K562 (cell line): ENCODE measurements at regions not wholly inside any gene's neighbourhood (a gene's known extent, or its start where the extent isn't known, plus 50 kb on each side); places are given as distances from the start of the nearest gene placed in this dataset.

Experiments
- ASH1L ChIP-seq: fragments of 450-650 bp; IDR thresholded peaks from 2 replicates; pipeline ENCODE4 v1.6.1; 2018; ENCODE audit warnings: borderline replicate concordance, mild to moderate bottlenecking, low read depth; ENCODE audit not compliant: partially characterized antibody
- ATF7 ChIP-seq: fragments of 450-650 bp; IDR thresholded peaks from 2 replicates; pipeline ENCODE4 v1.7.1; 2014; ENCODE audit warnings: mild to moderate bottlenecking, moderate library complexity
- GABPA ChIP-seq: fragments of 200-800 bp; sonication (Bioruptor generic); conservative IDR thresholded peaks from 2 replicates; pipeline ENCODE4 v1.6.1; 2016; ENCODE audit warnings: low read depth, missing genetic modification characterization, missing compliant biosample characterization
- HDAC2 ChIP-seq: fragments of 450-650 bp; IDR thresholded peaks from 2 replicates; pipeline ENCODE4 v1.6.1; 2016; ENCODE audit warnings: mild to moderate bottlenecking
- JUND ChIP-seq, 2 experiments: IDR thresholded peaks; 2 replicates in 1 of 2; 3 replicates in 1 of 2; pipeline ENCODE4 v1.6.1; 2011; ENCODE audit warnings: borderline replicate concordance in 2 of 2, low read depth in 2 of 2, low read length in 2 of 2, improper control_type of control experiment in 1 of 2, missing biosample characterization in 1 of 2, missing genetic modification characterization in 1 of 2, missing genetic modification reagents in 1 of 2
- NR2C1 ChIP-seq, 2 experiments: fragments of 450-650 bp; IDR thresholded peaks; 2 replicates each; pipeline ENCODE4 v1.6.1; 2017; ENCODE audit warnings: mild to moderate bottlenecking in 2 of 2, antibody characterized with exemption in 1 of 2, inconsistent platforms in 1 of 2, missing compliant biosample characterization in 1 of 2, missing genetic modification characterization in 1 of 2
- SMAD1 ChIP-seq: fragments of 150-350 bp; IDR thresholded peaks from 2 replicates; pipeline ENCODE4 v1.6.1; 2014; ENCODE audit warnings: low read length, low read depth; ENCODE audit not compliant: partially characterized antibody
- SRF ChIP-seq, 2 experiments: fragments of 250-450, 450-650 bp in 1 of 2; sonication (Bioruptor Pico) in 1 of 2; sonication (generic) in 1 of 2; formaldehyde crosslinking; IDR thresholded peaks; 2 replicates each; pipeline versions ENCODE4 v1.5.0 to v1.5.1; 2020 to 2022; ENCODE audit warnings: mild to moderate bottlenecking in 1 of 2, missing genetic modification reagents in 1 of 2
- TCFL5 ChIP-seq: fragments of 250-450 bp; sonication (Bioruptor Pico); conservative IDR thresholded peaks from 2 replicates; pipeline ENCODE4 v1.6.1; 2021; ENCODE audit warnings: mild to moderate bottlenecking, moderate library complexity, matching md5 sums
- ZNF217 ChIP-seq: sonication (generic); formaldehyde crosslinking; IDR thresholded peaks from 2 replicates; pipeline ENCODE4 v1.8.0; 2022; ENCODE audit warnings: mild to moderate bottlenecking, missing genetic modification reagents
- TF ChIP-seq, protein P1 (sequence below): fragments of 250-450 bp; sonication (Bioruptor Pico); IDR thresholded peaks from 2 replicates; pipeline ENCODE4 v1.4.0; 2020
- TF ChIP-seq, protein P2 (sequence below): fragments of 250-450 bp; sonication (Bioruptor Pico); IDR thresholded peaks from 2 replicates; pipeline ENCODE4 v1.8.0; 2022; ENCODE audit warnings: inconsistent platforms, mild to moderate bottlenecking, moderate library complexity, borderline replicate concordance
- TF ChIP-seq, protein P3 (sequence below): sonication (generic); formaldehyde crosslinking; IDR thresholded peaks from 2 replicates; pipeline ENCODE4 v1.9.0; 2022; ENCODE audit warnings: mild to moderate bottlenecking, missing genetic modification reagents
- TF ChIP-seq, protein P4 (sequence below): fragments of 200-800 bp; sonication (Bioruptor generic); IDR thresholded peaks from 2 replicates; pipeline ENCODE4 v1.6.1; 2017; ENCODE audit warnings: missing genetic modification characterization, missing compliant biosample characterization

DNA sequence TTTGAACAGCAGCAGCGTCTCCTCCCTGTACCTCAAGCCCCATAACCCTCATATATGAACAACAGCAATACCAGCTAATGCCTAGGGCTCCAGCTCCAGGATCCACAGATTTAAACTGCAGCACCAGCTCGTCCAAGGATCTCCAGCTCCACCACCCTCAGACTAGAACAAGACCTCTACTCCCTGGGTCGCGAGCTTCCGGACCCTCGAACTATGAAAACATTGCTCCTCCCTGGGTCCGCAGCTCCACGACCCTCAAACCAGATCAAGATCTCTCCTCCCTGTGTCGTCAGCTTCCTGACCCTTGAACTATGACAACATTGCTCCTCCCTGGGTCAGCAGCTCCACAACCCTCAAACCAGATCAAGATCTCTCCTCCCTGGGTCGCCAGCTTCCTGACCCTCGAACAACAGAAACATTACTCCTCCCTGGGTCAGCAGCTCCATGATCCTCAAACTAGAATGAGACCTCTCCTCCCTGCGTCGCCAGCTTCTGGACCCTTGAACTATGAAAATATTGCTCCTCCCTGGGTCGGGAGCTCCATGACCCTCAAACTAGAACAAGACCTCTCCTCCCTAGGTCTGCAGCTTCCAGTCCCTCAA is 339.0 kb upstream of the SULF2 start (continued):
- TF ChIP-seq ASH1L (no peak), GABPA (tag) (peak; percentile 20; the same call in 1 of the 2 replicates), NR2C1 (IDR thresholded peaks at IDR 0.05) (peak; percentile 44; the same call in 1 of the 2 replicates), NR2C1 (tag; IDR thresholded peaks at IDR 0.05) (peak; percentile 94), SMAD1 (no peak), ATF7 (peak; percentile 54; the same call in 1 of the 2 replicates), ZNF217 (CRISPR knock-in tag) (no peak), HDAC2 (no peak), JUND (IDR thresholded peaks at IDR 0.05; ENCODE audit: borderline replicate concordance, low read depth, low read length) (peak; percentile 66), JUND (tag; IDR thresholded peaks at IDR 0.05; ENCODE audit: borderline replicate concordance, low read depth, low read length) (peak; percentile 47; the same call in 1 of the 3 replicates), TCFL5 (no peak), SRF (CRISPR knock-in tag; IDR thresholded peaks at IDR 0.05) (peak in 1 of 2 experiments; percentile 86; a peak in 1 of 4 replicates)
- TF ChIP-seq, protein P1, sequence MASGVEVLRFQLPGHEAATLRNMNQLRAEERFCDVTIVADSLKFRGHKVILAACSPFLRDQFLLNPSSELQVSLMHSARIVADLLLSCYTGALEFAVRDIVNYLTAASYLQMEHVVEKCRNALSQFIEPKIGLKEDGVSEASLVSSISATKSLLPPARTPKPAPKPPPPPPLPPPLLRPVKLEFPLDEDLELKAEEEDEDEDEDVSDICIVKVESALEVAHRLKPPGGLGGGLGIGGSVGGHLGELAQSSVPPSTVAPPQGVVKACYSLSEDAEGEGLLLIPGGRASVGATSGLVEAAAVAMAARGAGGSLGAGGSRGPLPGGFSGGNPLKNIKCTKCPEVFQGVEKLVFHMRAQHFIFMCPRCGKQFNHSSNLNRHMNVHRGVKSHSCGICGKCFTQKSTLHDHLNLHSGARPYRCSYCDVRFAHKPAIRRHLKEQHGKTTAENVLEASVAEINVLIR (CRISPR knock-in tag), result peak; percentile 45; the same call in 1 of the 2 replicates
- TF ChIP-seq, protein P2, sequence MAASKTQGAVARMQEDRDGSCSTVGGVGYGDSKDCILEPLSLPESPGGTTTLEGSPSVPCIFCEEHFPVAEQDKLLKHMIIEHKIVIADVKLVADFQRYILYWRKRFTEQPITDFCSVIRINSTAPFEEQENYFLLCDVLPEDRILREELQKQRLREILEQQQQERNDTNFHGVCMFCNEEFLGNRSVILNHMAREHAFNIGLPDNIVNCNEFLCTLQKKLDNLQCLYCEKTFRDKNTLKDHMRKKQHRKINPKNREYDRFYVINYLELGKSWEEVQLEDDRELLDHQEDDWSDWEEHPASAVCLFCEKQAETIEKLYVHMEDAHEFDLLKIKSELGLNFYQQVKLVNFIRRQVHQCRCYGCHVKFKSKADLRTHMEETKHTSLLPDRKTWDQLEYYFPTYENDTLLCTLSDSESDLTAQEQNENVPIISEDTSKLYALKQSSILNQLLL (CRISPR knock-in tag), result no peak
- TF ChIP-seq, protein P3, sequence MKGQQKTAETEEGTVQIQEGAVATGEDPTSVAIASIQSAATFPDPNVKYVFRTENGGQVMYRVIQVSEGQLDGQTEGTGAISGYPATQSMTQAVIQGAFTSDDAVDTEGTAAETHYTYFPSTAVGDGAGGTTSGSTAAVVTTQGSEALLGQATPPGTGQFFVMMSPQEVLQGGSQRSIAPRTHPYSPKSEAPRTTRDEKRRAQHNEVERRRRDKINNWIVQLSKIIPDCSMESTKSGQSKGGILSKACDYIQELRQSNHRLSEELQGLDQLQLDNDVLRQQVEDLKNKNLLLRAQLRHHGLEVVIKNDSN (CRISPR knock-in tag), result no peak
- TF ChIP-seq, protein P4, sequence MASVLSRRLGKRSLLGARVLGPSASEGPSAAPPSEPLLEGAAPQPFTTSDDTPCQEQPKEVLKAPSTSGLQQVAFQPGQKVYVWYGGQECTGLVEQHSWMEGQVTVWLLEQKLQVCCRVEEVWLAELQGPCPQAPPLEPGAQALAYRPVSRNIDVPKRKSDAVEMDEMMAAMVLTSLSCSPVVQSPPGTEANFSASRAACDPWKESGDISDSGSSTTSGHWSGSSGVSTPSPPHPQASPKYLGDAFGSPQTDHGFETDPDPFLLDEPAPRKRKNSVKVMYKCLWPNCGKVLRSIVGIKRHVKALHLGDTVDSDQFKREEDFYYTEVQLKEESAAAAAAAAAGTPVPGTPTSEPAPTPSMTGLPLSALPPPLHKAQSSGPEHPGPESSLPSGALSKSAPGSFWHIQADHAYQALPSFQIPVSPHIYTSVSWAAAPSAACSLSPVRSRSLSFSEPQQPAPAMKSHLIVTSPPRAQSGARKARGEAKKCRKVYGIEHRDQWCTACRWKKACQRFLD (CRISPR knock-in tag), result 0 out of 2 replicates have a peak, but pooled peaks have one; percentile 32
